Spleen (tissue), 11 donors: ENCODE measurements at regions not wholly inside any gene's neighbourhood (a gene's known extent, or its start where the extent isn't known, plus 50 kb on each side); places are given as distances from the start of the nearest gene placed in this dataset.

Experiments used
- DNase-seq: peaks from one replicate; pipeline ENCODE4 v3.0.0-alpha.2; 2020
- H3K27ac ChIP-seq, 8 donors: fragments of 200-600 bp; sonication (generic) in 7 of 8; 1 replicate in 4 of 8; 2 replicates in 4 of 8; pipeline versions ENCODE4 v1.5.0 to v1.8.0; 2016 to 2021; ENCODE audit warnings: inconsistent platforms in 4 of 8, mild to moderate bottlenecking in 4 of 8, moderate library complexity in 1 of 8
- H3K27me3 ChIP-seq, 7 donors: fragments of 200-600 bp; sonication (generic) in 6 of 7; replicated peaks in 1 of 7; 1 replicate in 4 of 7; 2 replicates in 3 of 7; pipeline versions ENCODE4 v1.5.0 to v1.8.0; 2016 to 2021; ENCODE audit warnings: inconsistent platforms in 3 of 7, mild to moderate bottlenecking in 1 of 7
- H3K36me3 ChIP-seq, 6 donors: fragments of 200-600 bp; sonication (generic) in 5 of 6; 1 replicate in 4 of 6; 2 replicates in 2 of 6; pipeline versions ENCODE4 v1.5.0 to v1.8.0; 2016 to 2021; ENCODE audit warnings: inconsistent platforms in 2 of 6
- H3K4me1 ChIP-seq, 6 donors: fragments of 200-600 bp; sonication (generic) in 5 of 6; 1 replicate in 3 of 6; 2 replicates in 3 of 6; pipeline versions ENCODE4 v1.5.0 to v1.8.0; 2016 to 2021; ENCODE audit warnings: inconsistent platforms in 3 of 6
- H3K4me3 ChIP-seq, 8 donors: fragments of 200-600 bp; sonication (generic) in 7 of 8; 1 replicate in 4 of 8; 2 replicates in 4 of 8; pipeline versions ENCODE4 v1.5.0 to v1.8.0; 2016 to 2021; ENCODE audit warnings: inconsistent platforms in 4 of 8, mild to moderate bottlenecking in 4 of 8, moderate library complexity in 2 of 8
- H3K9me3 ChIP-seq, 8 donors: fragments of 200-600 bp; sonication (generic) in 7 of 8; 1 replicate in 4 of 8; 2 replicates in 4 of 8; pipeline versions ENCODE4 v1.5.0 to v1.8.0; 2016 to 2021; ENCODE audit warnings: inconsistent platforms in 4 of 8
- POLR2A ChIP-seq, 3 donors: fragments of 450-650 bp; IDR thresholded peaks; one replicate each; pipeline ENCODE4 v1.5.1; 2017; ENCODE audit warnings: antibody characterized with exemption in 3 of 3, mild to moderate bottlenecking in 1 of 3
- POLR2AphosphoS5 ChIP-seq, 3 donors: sonication (generic); formaldehyde crosslinking; IDR thresholded peaks; one replicate each; pipeline ENCODE4 v1.5.1; 2017; ENCODE audit warnings: antibody characterized with exemption in 3 of 3
- WGBS, 5 donors: extraction: QIAGEN DNeasy Blood & Tissue Kit in 3 of 5; methylation state at CpG; one replicate each; pipeline versions ENCODE4 v1.1.5 to v1.1.7; 2013 to 2018; 5-methylcytosine and 5-hydroxymethylcytosine counted together
- intact Hi-C: fragments of 100-400 bp; cut with DNase I; formaldehyde crosslinking; loops from one replicate; pipeline ENCODE4 v1.15.0; 2023; ENCODE audit warnings: low total_unique reads
- TF ChIP-seq, protein P1 (sequence below), 11 experiments: fragments of 200-600 bp in 7 of 11; fragments of 450-650 bp in 4 of 11; sonication (generic) in 4 of 11; IDR thresholded peaks in 8 of 11; conservative IDR thresholded peaks in 3 of 11; 1 replicate in 7 of 11; 2 replicates in 4 of 11; pipeline versions ENCODE4 v1.4.0 to v1.8.0; 2016 to 2021; ENCODE audit warnings: antibody characterized with exemption in 11 of 11, inconsistent platforms in 4 of 11, mild to moderate bottlenecking in 1 of 11
- donor health status: healthy with polysubstance abuse.
- donor health status: DM: no; HTN: no; CAD: no; lungs with moderate emphysema.
- donor health status: DM: no; HTN: no; CAD: no.
- donor health status: Bipolar disorder and iron deficiency.
- donor health status: healthy.
- donor health status: DM: no; HTN: no; CAD: no.
- donor health status: DM: yes; HTN: yes; CAD: no.

DNA sequence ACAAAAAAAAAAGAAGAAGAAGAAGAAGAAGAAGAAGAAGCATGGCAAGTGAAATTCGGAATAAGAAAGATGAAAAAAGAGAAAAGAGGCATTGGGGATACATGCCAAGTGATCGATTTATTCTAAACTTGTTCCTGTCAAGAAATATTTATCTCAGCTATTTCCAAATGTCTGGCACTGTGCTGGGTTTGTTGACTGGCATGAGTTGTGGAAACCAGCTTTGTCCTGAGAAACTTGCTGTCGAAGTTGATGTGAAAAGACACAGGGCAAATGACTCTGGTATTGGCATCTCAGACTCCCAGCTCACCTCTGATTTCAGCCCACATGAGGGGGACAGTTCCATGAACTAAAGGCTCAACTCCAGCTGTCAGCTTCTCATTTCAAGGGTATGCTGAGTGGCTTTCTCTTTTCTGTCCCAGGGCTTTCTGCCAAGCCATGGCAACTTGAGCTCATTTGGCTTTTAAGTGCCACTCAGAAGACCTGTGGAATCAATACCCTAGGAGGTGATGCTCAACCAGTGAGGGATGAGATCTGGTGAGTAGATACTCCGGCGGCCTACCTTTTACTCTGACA, 253.3 kb upstream of the JAG1 start:
- Histone ChIP-seq H3K4me3 (no peak overlapping the region), H3K9me3 (no peaks in the 10 kb centered on the region), H3K4me1 (peaks cover 0 to 10% (median 2%) of the 10 kb centered on the region in 6 donors), H3K27me3 (no peaks in the 10 kb centered on the region), H3K36me3 (no peaks in the 10 kb centered on the region), H3K27ac (peak overlapping the region in 4 of 8 donors; percentile 42 to 73 (median 65))
- TF ChIP-seq, protein P1, sequence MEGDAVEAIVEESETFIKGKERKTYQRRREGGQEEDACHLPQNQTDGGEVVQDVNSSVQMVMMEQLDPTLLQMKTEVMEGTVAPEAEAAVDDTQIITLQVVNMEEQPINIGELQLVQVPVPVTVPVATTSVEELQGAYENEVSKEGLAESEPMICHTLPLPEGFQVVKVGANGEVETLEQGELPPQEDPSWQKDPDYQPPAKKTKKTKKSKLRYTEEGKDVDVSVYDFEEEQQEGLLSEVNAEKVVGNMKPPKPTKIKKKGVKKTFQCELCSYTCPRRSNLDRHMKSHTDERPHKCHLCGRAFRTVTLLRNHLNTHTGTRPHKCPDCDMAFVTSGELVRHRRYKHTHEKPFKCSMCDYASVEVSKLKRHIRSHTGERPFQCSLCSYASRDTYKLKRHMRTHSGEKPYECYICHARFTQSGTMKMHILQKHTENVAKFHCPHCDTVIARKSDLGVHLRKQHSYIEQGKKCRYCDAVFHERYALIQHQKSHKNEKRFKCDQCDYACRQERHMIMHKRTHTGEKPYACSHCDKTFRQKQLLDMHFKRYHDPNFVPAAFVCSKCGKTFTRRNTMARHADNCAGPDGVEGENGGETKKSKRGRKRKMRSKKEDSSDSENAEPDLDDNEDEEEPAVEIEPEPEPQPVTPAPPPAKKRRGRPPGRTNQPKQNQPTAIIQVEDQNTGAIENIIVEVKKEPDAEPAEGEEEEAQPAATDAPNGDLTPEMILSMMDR (IDR thresholded peaks at IDR 0.05 in 8 of 11, conservative IDR thresholded peaks at IDR 0.05 in 3 of 11): no peak
- TF ChIP-seq POLR2AphosphoS5 (IDR thresholded peaks at IDR 0.05) (no peak), POLR2A (IDR thresholded peaks at IDR 0.05) (no peak)
- WGBS, 5 donors: 79 to 91% (median 86%) methylated on average over 5 of the region's 5 CpGs
- DNase-seq: no peak
- intact Hi-C loops: no loop called here

DNA sequence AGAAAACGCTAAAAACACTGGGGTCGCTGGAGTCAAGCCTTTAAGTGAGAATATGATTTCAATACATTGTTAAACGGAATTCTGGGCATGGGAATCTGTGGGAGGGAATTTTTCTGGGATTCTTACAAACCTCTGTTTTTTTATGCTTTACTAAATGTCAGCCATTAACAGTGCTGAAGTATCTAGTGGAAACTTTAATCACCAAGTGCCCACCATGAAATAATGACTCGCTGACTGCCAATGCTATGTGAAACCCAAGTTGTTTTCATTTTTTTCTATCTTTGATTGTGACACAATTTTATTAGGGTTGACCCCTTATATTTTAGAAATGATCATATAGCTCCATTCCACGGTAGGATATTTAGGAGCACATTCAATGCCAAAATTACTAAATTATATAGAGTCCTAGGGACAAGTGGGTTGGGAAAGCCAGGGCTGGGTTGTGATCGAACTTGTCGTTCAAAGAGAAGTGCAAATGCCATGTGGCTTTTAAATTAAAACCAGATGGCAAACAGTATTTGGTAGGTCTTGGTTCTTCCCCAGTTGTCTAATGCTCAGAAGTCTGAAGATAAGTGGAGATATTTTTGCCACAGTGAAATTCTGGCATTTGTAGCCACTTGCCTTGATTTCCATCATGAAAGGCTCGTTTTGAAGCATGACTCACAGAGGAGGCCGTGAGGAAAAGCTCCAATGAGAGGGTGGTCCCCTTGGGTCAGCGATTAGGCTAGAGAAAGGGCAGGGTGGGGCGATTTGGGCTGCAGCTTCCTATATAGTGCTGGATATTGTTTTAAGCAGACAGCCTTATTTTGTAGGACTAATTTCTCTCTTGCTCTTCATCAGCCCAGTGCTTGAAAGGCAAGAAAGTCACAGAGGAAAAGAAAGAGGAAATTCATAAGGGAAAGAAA, 254.4 kb upstream of the JAG1 start:
- Histone ChIP-seq H3K4me3 (no peak overlapping the region), H3K36me3 (no peaks in the 10 kb centered on the region), H3K4me1 (peaks cover 0 to 10% (median 2%) of the 10 kb centered on the region in 6 donors), H3K27ac (peak overlapping the region in 7 of 8 donors; percentile 39 to 73 (median 59)), H3K9me3 (peaks cover 0 to under 1% (median 0%) of the 10 kb centered on the region in 8 donors), H3K27me3 (no peaks in the 10 kb centered on the region)
- intact Hi-C loops: no loop called here
- TF ChIP-seq POLR2A (IDR thresholded peaks at IDR 0.05): no peak
- TF ChIP-seq POLR2AphosphoS5 (IDR thresholded peaks at IDR 0.05): no peak
- TF ChIP-seq, protein P1 (IDR thresholded peaks at IDR 0.05 in 8 of 11, conservative IDR thresholded peaks at IDR 0.05 in 3 of 11): no peak
- 64 to 75% (median 72%) methylated on average over 11 of the region's 11 CpGs for WGBS, 5 donors
- no peak for DNase-seq

DNA sequence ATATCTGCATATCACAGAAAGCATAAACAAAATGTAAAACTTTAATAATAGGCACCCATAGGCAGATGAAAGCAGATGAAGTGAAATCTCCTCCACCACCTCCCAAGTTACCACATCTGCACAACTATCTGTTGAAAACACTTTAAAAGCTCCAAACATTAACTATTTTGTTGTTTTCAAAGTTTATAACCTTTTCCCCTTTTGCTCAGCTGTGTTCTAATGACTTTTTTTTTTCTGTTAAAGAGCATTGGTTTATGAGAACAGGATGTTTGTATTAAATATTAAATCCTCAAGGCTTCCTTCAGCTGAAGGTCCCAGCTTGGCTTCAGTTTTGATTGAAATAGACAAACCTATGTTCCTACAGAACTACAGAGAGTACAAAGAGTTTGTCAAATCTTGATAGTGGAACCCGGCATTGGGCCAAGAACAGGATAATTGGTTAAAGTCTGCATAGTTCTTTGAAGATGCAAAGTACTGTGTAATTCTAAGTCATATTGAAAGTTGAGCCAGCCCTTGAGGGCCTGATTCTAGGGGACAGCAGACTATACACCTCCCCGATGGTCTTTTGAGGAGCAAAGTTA, 255.1 kb upstream of the JAG1 start:
- intact Hi-C loops: no loop called here
- WGBS, 5 donors: 67 to 78% (median 73%) methylated on average over 2 of the region's 2 CpGs
- Histone ChIP-seq H3K4me3 (no peak overlapping the region), H3K27me3 (no peaks in the 10 kb centered on the region), H3K36me3 (no peaks in the 10 kb centered on the region), H3K27ac (peak overlapping the region in 7 of 8 donors; percentile 39 to 73 (median 59)), H3K9me3 (peaks cover 0 to 6% (median 0%) of the 10 kb centered on the region in 8 donors), H3K4me1 (peaks cover 0 to 10% (median 2%) of the 10 kb centered on the region in 6 donors)
- DNase-seq: no peak
- TF ChIP-seq POLR2A (IDR thresholded peaks at IDR 0.05) (no peak), POLR2AphosphoS5 (IDR thresholded peaks at IDR 0.05) (no peak)
- TF ChIP-seq, protein P1 (IDR thresholded peaks at IDR 0.05 in 8 of 11, conservative IDR thresholded peaks at IDR 0.05 in 3 of 11): no peak
